Skin of body (tissue), 1 donor: ENCODE measurements at regions not wholly inside any gene's neighbourhood (a gene's known extent, or its start where the extent isn't known, plus 50 kb on each side); places are given as distances from the start of the nearest gene placed in this dataset.

Experiments used
- DNase-seq: peaks from one replicate; lab custom pipeline; 2025; lab: John Stamatoyannopoulos, UW

DNA sequence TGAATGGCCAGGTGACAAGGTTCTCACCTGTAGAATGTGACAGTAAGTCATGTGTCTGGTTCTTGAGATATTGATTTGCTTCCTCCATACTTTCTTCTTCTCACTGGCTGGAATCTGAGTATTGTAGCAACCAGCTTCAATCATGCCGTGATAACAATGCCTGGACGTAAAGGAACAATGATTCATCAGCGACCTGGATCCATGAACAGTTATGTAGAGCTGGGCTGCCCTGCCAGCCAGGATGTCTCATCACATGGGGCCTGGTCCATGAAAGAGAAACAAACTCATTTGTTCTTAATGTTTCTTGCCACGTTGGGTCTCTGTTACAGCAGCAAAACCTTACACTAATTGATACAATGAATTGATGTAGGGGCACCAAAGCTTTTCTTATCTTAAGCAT, 627.2 kb downstream of the TOX3 start:
- no peak for DNase-seq

DNA sequence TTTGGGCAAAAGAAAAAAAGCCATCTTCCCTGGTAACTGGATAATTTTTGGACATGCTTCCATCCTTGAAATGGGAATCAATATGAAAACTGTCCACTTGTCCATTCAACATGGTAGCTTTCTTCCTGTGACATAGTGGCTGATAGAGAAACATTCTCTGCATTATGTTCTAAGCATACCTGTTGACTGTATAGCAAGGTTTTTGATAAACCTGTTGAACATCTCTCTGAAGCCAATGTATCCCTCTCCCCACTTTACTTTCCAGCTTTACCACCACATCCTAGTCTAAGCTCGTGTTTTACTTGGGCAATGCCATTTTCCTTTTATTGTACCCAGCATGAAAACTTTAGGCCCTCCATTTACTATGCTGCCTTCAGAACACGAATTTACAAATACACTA, 630.1 kb downstream of the TOX3 start:
- DNase-seq, result no peak

DNA sequence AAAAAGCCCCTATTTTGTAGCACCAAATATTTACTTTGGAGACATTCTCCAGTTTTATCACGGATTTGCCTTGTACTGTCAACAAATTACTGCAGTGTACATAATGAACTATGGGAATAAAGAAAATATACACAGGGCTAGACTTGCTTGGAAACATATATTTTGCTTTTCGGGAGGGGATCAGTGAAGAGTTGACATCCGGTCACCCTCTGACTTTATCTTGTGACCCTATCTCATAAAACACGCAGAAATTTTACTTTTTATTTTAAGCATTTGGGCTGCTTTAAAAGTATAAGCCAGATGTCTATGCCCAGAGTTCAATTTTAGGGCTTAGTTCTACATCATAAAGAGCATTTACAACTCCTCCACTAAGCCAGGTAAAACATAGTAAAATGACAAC, 630.7 kb downstream of the TOX3 start:
- no peak for DNase-seq

DNA sequence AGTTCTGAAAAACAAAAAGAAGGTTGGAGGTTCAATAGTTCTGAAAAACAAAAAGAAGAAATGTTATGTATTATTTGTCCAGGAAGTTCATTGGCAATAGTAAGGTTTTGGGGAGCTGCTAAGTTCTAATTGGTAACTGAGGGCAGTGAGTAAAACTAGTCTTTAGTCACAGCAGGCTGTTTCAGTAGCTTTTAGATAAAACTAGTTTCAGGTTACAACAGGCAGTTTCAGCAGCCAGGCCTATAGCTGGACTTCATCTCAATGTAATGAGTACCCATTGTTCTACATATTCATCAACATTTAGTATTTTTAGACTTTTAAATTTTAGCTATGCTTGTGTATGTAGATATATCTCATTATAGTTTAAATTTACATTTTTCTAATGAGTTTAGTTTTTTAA, 639.3 kb downstream of the TOX3 start:
- DNase-seq, result no peak

DNA sequence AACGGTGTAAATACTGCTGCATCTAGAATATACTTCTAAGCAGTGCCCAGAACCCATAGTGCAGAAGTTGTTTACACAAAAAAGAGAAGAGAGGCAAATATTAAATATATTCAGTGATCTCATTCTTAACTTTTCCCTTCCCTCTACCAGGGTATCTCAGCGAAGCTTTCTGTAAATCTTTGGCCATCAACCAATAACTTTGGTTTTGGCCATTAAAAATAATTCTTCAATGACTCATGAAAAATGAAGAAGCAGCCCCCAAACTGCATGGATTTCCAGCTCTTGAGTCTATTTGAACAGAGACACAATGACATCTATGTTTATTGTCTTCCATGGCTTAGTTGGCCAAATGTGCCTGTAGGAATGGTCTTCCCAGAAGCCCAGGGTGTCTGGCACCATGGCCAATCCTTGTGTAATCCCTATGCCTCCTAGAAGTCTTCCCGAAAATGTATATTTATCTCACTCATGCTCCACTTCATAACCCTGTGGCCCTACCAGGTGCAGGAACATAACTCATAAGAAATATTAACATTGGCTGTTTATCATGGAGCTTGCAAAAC, 646.6 kb downstream of the TOX3 start:
- DNase-seq, result no peak

DNA sequence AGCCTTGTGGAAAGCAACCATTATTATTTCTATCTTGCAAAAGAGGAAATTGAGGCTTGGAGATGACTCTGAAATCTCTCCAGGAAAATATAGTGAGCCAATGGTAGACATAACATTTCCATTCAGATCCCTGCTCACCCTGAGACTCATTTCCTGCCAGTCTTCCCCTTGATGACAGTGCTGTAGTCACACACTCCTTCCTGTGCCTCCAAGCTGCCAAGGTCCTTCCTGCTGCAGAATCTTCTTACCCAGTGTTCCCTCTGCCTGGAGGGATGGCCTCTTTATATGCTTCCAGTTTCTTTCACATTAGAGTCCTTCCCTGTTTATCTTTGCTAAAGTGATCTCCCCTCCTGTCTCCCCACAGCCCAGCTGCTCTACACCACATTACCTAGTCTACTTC, 648.1 kb downstream of the TOX3 start:
- DNase-seq, result no peak

DNA sequence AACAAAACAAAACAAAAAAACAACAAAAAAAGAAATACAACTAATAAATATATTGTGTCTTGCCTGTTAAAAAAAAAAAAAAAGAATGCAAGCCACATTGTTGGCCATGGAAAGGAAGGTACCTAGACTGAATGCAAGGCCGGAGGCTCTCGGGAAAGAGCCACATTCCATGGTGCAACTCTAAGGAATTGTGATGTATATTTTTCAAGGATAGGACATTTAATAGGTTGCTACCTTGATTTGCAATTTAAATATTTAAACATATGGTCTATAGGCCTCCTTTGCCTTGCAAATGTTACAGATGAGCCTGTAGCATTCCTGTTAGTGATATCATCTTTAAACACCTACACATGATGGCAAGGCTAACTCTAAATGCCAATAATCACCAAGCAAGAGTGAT, 650.9 kb downstream of the TOX3 start:
- DNase-seq, result no peak

DNA sequence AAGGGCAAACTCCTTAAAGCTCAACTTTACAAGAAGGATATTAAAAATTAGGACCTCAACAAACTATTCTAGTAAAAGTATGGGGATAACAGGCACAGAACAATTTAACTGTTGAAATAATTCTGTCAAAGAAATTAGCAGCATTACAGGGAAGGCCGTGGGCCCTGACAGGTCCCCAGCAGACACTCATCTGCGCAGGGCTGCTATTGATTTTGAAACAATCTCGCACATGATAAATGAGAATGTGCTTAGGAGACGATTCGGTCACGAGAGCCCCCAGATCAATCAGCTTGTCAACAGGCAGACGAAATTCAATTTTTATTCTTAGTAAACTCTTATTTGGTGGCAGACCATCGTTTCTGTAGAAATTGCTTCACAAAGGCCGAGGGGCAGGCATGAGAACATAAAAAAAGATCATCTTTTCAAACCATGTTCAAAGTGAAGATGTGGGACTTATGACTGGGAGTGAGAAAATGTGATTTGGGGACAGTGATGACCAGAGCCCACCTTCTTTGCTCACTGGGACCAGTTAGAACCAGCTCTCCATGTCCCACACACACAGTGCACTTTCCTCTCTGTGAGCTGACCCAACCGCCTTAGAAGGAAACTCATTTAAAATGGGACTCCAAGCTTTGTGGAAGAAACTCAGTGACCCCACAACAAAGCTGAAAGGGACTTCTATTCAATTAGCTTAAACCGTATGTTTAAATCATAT, 654.5 kb downstream of the TOX3 start:
- no peak for DNase-seq

DNA sequence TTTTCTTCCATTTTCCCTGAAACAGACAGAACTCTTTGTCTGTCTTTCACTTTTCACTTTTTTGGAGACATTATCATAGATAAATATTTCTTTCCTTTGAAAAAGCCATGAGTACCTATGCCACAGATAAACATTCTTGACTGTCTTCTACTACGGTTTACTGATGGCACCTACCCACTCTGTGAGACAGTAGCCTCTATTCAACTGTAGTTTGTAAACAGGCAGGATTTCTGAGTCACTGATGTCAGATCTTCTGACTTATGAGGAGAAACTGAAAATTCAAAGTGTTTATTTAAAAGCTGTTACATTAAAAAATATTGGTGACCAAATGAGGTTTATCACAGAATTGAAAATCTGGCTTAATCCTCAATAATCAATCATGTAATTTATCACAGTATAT, 658.4 kb downstream of the TOX3 start:
- DNase-seq, result no peak

DNA sequence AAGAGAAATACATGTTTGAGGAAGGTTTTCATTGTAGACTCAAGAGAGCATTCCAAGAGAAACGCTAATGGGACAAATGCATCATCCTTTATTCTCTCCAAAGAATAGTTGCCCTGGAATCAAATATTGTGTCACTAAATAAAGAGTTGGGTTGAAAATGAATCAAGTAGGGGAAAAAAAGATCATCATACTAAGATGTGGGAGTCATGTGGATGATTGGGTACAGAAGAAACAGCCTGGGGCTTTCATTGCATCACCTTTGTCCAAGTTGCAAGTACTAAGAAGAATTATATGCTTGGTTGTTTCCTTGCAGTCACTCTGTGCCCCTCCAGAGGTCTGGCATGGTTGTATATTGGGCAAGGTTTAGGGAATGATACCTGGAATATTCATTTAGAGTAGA, 658.9 kb downstream of the TOX3 start:
- no peak for DNase-seq

DNA sequence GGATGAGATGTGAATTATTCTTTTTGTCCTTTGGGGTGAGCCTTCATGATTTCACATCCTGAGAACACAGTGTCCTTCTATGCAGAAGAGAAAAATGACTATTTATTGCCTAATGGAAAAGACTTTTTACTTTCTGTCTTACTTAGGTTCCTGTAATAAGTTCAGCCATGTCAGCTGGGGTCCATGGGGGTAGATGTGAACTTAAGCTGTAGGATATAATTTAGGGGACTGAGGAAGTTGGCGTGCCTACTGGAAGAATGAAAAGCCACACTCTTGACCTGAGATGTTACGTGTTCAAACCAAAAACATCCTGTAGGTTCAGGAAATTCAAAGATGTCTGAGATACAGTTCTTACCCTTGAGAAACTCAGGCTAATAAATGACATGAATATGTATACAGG, 660.5 kb downstream of the TOX3 start:
- no peak for DNase-seq

DNA sequence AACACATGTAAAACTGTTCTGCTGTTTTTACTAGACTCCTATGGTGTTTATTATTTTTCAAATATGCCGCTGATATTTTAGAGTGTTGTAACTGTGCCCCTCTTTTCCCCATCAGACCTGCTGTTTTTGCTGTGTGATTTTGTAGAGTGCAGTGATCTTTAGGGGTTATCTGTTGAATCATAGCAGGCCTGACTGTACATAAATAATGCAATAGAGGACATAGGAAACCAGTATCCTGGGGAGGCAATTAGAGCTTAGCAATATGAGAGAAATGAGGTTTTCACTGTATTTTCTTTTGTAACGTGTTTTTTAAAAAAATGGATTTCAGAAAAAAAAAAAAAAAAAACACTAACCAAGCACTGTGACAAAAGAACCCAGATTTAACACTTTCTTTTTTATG, 662.2 kb downstream of the TOX3 start:
- no peak for DNase-seq

DNA sequence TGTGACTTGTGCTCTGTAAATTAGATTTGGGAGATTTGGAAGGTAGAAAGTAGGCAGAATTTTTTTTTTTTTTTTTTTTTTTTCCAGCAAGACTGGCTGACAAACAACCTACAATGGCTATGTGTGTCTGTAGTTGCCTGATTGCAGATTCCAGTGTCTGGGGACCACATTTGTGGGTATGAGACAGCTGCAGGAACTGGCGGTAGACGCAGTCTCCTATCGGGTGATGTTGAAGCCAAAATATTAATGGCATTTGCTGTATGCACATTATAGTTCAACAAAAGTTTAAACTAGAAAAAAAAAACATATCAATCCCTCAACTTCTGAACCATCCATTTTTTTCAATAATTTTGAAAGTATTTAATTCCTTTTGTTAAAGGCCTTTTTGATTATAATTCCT, 665.2 kb downstream of the TOX3 start:
- no peak for DNase-seq

DNA sequence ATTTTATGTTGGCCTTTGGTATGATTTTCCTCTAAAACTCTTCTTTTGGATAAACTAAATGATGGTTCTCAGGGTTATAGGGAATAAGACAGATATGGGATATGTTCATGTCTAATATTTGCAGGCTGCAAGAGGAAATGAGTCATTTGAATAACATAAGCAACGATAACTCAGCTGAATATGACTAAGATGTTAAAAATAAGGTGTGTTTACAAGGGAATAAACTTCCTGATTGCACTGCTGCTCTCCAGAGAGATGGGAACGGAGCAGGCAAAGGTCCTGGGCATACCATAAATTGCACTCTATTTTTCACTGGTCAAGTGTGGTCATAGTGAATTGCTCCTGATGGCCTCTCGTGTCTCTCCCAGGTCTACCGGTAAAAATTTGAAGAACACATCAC, 666.2 kb downstream of the TOX3 start:
- DNase-seq, result no peak

DNA sequence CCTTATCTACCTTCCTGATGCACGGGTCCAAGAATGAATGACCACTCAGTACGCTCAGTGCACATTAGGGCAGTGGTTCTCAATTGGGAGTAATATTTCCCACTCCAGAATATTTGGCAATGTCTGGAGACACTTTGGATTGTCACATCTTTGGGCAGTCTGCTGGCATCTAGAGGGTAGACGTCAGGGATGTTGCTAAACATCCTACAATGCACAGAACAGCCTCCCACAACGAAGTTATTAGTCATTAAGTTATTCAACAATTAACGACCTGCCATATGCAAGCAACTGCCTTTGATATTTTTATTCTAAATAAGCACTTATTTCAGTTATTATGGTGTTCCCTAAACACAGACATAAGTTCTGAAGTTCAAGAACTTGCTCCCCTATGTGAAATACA, 669.3 kb downstream of the TOX3 start:
- DNase-seq, result no peak

DNA sequence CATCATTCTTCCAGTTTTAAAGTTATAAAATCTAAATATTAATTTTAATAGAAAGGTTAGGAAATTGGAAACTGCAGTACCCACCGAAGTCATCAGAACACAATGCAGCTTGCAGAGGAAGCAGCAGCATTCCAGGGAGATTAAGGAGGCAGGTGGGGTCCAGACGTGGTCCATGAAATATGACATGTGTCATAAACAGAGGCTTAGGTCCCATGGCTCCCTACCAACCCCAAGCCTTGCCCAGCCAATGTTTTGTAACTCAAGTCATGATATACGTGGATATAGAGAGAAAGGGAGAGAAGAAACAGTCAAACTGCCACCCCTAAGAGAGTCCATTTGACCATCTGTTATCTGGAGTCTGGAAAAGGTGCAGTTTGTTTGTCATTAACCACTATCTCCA, 670.0 kb downstream of the TOX3 start:
- no peak for DNase-seq

DNA sequence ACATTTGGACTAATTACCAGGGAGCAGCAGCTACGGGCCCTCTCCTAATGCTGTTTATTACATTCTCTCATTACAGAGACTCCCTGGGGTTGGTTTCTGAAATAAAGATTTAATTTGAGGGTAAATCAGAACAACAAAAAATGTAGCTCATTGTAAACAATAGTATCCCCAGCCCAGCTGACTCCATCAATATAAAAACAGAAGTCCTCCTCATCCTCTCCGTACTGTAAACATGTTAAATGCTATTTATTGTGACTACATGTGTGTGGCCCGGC, 670.4 kb downstream of the TOX3 start:
- no peak for DNase-seq

DNA sequence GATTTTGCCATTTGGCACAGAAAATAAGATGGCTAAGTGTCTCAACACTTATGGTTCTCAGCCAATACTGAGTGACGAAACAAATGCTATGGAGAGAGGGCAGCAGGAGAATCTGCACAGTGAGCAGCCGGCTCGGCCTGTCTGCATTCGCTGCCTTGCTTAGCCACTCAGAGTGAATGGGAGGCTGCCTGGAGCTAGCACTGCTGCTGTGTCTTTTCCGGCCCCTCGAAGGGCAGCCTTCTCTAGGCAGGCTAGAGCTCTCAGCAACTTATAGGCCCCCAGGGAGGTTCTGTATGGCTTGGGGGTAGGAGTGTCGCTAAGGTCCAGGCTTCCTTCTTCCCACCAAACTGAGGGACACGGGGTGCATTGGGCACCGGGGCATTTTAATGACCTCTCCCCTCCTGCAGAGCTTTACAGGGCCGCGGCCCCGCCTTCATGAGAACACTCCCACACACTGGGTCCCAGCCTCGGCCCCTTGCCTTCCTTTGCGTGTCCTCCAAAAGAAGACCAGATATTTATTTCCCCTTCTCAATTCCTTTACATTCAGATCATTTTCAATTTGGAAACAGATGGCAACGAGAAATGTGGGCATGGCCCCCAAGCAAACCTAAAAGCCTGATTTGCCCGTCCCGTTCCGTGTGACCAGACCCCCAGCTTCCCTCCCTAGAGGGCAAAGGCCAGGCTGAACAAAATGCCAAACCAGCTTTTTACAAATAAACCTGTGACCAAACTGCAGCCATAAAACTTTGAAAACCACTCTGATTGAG, 670.9 kb downstream of the TOX3 start:
- no peak for DNase-seq

DNA sequence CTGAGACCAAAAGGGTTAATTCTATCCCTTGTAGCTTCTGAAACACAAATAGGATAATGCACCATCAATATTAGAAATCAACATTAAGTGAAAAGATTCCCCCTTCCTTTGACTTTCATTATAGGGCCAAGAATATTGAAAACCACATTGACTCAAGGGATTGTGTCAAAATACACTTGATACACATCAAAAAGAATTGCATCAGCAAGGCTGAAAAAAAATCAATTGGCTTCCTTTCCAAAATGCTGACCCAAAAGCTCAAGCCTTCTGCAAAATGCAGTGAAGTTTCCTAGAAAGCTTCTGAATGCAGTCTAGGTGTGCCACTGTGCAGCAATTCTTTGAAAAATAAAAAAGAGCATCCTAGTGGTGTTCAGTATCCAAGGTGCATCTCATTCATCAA, 674.4 kb downstream of the TOX3 start:
- DNase-seq, result no peak

DNA sequence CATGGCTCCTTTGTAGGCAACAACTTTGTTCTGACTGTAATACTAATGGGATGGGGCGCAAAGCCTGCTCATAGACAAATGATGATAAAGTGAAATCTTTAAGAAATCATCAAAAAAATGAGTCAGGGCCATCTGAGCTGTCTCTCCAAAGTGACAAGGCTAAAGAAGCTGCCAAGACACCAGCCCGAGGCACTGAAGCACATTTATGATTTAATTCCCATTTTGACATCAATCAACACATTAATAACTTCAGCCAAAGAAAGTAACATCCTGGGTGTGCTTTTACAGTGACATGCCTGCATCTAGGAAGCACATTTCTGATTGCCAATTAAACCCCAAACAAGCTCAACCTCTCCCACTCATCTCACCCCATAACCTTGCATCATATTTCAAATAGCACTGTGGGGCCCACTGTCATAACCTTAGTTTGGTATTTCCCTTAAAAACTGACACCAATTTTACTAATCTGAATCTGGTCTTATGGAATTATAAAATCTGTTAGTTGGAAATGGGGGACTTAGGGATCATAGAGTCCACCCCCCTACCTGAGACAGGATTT, 676.6 kb downstream of the TOX3 start:
- no peak for DNase-seq

DNA sequence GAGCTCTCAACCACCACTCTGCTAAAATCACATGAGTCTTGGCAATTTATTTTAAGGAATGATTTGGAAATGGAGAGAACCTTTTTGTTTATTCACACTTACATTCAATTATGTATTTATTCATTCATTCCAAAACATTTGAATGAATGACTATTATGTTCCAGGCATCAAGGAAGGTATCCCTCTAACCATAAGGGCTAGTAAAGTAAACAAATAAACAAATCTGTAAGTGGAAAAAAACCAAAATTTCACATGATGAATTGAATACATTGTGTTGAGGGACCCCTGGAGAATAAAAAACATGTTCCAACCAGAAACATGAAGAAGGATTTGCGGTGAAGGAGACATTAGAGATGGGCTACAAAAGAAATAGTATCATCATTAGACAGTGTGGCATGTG, 677.8 kb downstream of the TOX3 start:
- DNase-seq, result no peak

DNA sequence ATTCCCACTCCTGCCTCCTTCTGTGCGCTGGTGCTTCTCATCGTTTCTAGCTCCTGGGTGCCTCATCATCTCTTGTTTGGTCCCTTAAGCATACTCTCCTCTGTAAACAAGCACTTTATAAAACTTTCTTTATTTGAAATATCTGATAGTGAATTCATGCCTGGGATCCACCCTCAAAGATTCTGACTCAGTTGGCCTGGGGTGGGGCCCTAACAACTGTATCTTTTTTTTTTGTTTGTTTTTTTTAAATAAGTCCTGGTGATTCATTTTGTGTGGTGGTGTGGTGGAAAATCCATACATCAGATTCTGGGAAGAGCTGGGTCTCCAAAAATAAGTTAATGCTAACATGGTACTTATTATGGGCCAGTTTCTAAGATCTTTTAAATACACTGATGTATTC, 678.3 kb downstream of the TOX3 start:
- DNase-seq, result no peak
